ENCODE measurements at regions not wholly inside any gene's neighbourhood (a gene's known extent, or its start where the extent isn't known, plus 50 kb on each side); places are given as distances from the start of the nearest gene placed in this dataset.

DNA sequence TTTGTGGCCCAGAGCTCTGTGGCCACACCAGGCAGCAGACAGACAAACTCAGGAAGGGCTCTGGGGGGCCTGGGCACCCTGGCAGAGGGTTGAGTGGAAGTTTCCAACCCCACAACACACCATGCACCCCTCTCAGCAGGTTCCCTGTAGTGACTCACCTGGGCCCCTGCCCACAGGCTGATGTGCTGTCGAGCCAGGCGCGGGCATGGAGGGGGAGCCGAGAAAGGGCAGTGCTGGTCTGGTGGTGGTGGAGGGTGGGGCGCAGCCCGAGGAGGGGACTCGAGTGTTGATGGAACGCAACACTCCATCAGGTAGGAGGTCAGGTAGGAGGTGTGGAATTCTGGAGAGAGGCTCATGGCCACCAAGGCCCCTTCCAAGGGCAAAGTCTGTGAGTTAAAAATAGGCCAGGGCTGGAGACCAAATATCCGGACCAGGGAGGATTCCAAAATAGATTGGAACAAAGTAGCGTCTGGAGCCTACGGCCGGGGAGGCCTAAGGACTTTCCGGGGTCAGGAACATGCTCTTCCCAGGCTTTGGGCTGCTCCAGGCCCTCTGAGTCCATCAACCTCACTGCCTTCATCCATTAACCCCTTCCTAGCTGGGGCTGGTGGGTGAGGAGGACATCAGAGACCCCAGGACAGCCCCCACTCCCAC, 191.5 kb upstream of the AJAP1 start:
- Mint-ChIP-seq H3K9me3 (ENCODE audit: unreplicated experiment) (peaks cover 15% of the 10 kb centered on the region), H3K4me1 (ENCODE audit: low read depth, unreplicated experiment) (no peaks in the 10 kb centered on the region), H3K27ac (ENCODE audit: unreplicated experiment) (no peak overlapping the region), H3K4me3 (ENCODE audit: unreplicated experiment) (no peak overlapping the region), H3K36me3 (ENCODE audit: low read depth, unreplicated experiment) (no peaks in the 10 kb centered on the region), H3K27me3 (ENCODE audit: low read depth, unreplicated experiment) (peaks cover 5% of the 10 kb centered on the region)
- TF ChIP-seq, protein P1, sequence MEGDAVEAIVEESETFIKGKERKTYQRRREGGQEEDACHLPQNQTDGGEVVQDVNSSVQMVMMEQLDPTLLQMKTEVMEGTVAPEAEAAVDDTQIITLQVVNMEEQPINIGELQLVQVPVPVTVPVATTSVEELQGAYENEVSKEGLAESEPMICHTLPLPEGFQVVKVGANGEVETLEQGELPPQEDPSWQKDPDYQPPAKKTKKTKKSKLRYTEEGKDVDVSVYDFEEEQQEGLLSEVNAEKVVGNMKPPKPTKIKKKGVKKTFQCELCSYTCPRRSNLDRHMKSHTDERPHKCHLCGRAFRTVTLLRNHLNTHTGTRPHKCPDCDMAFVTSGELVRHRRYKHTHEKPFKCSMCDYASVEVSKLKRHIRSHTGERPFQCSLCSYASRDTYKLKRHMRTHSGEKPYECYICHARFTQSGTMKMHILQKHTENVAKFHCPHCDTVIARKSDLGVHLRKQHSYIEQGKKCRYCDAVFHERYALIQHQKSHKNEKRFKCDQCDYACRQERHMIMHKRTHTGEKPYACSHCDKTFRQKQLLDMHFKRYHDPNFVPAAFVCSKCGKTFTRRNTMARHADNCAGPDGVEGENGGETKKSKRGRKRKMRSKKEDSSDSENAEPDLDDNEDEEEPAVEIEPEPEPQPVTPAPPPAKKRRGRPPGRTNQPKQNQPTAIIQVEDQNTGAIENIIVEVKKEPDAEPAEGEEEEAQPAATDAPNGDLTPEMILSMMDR (IDR thresholded peaks at IDR 0.05; ENCODE audit: insufficient read depth, low read depth, low read length): no peak
- no peak for TF ChIP-seq EZH2 (IDR thresholded peaks at IDR 0.05; ENCODE audit: insufficient read depth, low read length)
- H3K4me1 ChIP-seq (ENCODE audit: insufficient read depth, low read length): no peaks in the 10 kb centered on the region
- no peak overlapping the region for H3K4me3 ChIP-seq (ENCODE audit: insufficient read depth, low read depth, low read length)
- H3K79me2 ChIP-seq (ENCODE audit: insufficient read depth, low read length): no peaks in the 10 kb centered on the region
- peaks cover 7% of the 10 kb centered on the region for H3K9me3 ChIP-seq (ENCODE audit: insufficient read depth, low read depth, low read length)
- no peak for FAIRE-seq
- H3K4me2 ChIP-seq (ENCODE audit: low read length): no peak overlapping the region
- no peaks in the 10 kb centered on the region for H3K27me3 ChIP-seq (ENCODE audit: insufficient read depth, low read length)
- H3K27ac ChIP-seq (ENCODE audit: low read depth, low read length): no peak overlapping the region
- H3K36me3 ChIP-seq (ENCODE audit: insufficient read depth, low read length): no peaks in the 10 kb centered on the region
- H4K20me1 ChIP-seq (ENCODE audit: insufficient read depth, low read length): no peaks in the 10 kb centered on the region
- no peak overlapping the region for H2AFZ ChIP-seq (ENCODE audit: low read depth, low read length)
- DNase-seq (ENCODE audit: low read depth): no peak
- no peak overlapping the region for H3K9ac ChIP-seq (ENCODE audit: low read length)

DNA sequence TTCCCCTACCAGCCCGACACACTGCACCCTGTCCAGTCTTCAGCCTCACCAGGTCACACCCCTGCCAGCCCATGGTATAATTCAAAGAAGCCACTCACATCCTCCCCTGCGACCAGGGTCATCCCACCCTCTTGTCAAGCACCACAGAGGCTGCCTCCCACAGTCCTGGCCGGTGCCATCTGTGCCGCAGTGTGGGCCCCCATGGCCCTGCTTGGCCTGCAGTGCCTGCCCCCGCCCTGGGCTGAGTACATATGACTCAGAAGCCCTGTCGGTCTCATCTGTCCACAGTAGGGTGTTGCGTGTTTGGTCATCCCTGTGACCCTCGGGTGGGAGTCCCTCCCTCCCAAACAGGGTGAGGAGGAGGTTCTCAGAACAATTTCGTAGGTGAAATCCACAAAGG, 190.8 kb upstream of the AJAP1 start:
- DNase-seq (ENCODE audit: low read depth) (no peak), FAIRE-seq (no peak)
- Histone ChIP-seq H3K4me2 (ENCODE audit: low read length) (no peak overlapping the region), H2AFZ (ENCODE audit: low read depth, low read length) (no peak overlapping the region), H3K9me3 (ENCODE audit: insufficient read depth, low read depth, low read length) (peaks cover 12% of the 10 kb centered on the region), H3K36me3 (ENCODE audit: insufficient read depth, low read length) (no peaks in the 10 kb centered on the region), H3K27me3 (ENCODE audit: insufficient read depth, low read length) (no peaks in the 10 kb centered on the region), H3K79me2 (ENCODE audit: insufficient read depth, low read length) (no peaks in the 10 kb centered on the region), H4K20me1 (ENCODE audit: insufficient read depth, low read length) (no peaks in the 10 kb centered on the region), H3K27ac (ENCODE audit: low read depth, low read length) (no peak overlapping the region), H3K4me3 (ENCODE audit: insufficient read depth, low read depth, low read length) (no peak overlapping the region), H3K9ac (ENCODE audit: low read length) (no peak overlapping the region), H3K4me1 (ENCODE audit: insufficient read depth, low read length) (no peaks in the 10 kb centered on the region)
- Mint-ChIP-seq H3K9me3 (ENCODE audit: unreplicated experiment) (peaks cover 15% of the 10 kb centered on the region), H3K4me1 (ENCODE audit: low read depth, unreplicated experiment) (no peaks in the 10 kb centered on the region), H3K27me3 (ENCODE audit: low read depth, unreplicated experiment) (peaks cover 5% of the 10 kb centered on the region), H3K4me3 (ENCODE audit: unreplicated experiment) (no peak overlapping the region), H3K36me3 (ENCODE audit: low read depth, unreplicated experiment) (no peaks in the 10 kb centered on the region), H3K27ac (ENCODE audit: unreplicated experiment) (no peak overlapping the region)
- TF ChIP-seq, protein P1 (IDR thresholded peaks at IDR 0.05; ENCODE audit: insufficient read depth, low read depth, low read length): no peak

GRCh38 chr1:4464478-4464877, 189.9 kb upstream of the AJAP1 start:
- Mint-ChIP-seq H3K27me3 (ENCODE audit: low read depth, unreplicated experiment) (peaks cover 5% of the 10 kb centered on the region), H3K36me3 (ENCODE audit: low read depth, unreplicated experiment) (no peaks in the 10 kb centered on the region), H3K4me3 (ENCODE audit: unreplicated experiment) (no peak overlapping the region), H3K9me3 (ENCODE audit: unreplicated experiment) (peaks cover 18% of the 10 kb centered on the region), H3K4me1 (ENCODE audit: low read depth, unreplicated experiment) (no peaks in the 10 kb centered on the region), H3K27ac (ENCODE audit: unreplicated experiment) (no peak overlapping the region)
- H3K4me1 ChIP-seq (ENCODE audit: insufficient read depth, low read length): no peaks in the 10 kb centered on the region
- no peak overlapping the region for H2AFZ ChIP-seq (ENCODE audit: low read depth, low read length)
- no peak for TF ChIP-seq EZH2 (IDR thresholded peaks at IDR 0.05; ENCODE audit: insufficient read depth, low read length)
- TF ChIP-seq, protein P1 (IDR thresholded peaks at IDR 0.05; ENCODE audit: insufficient read depth, low read depth, low read length): no peak
- no peak overlapping the region for H3K4me2 ChIP-seq (ENCODE audit: low read length)
- no peak for FAIRE-seq
- no peaks in the 10 kb centered on the region for H4K20me1 ChIP-seq (ENCODE audit: insufficient read depth, low read length)
- no peak overlapping the region for H3K4me3 ChIP-seq (ENCODE audit: insufficient read depth, low read depth, low read length)
- no peaks in the 10 kb centered on the region for H3K79me2 ChIP-seq (ENCODE audit: insufficient read depth, low read length)
- no peaks in the 10 kb centered on the region for H3K27me3 ChIP-seq (ENCODE audit: insufficient read depth, low read length)
- no peak overlapping the region for H3K27ac ChIP-seq (ENCODE audit: low read depth, low read length)
- no peak for DNase-seq (ENCODE audit: low read depth)
- H3K9me3 ChIP-seq (ENCODE audit: insufficient read depth, low read depth, low read length): peaks cover 18% of the 10 kb centered on the region
- H3K36me3 ChIP-seq (ENCODE audit: insufficient read depth, low read length): no peaks in the 10 kb centered on the region
- H3K9ac ChIP-seq (ENCODE audit: low read length): no peak overlapping the region
